HG03378 (cell line): ENCODE measurements at regions not wholly inside any gene's neighbourhood (a gene's known extent, or its start where the extent isn't known, plus 50 kb on each side); places are given as distances from the start of the nearest gene placed in this dataset.

Experiments
- ATAC-seq: cut with Tn5 transposase; IDR thresholded peaks from one replicate; pipeline ENCODE4 v1.9.1; 2021; ENCODE audit warnings: mild to moderate bottlenecking, moderate library complexity; ENCODE audit not compliant: unreplicated experiment

- no peak for ATAC-seq
Measured at GRCh38 chr3:76661527-76662250, 378.2 kb upstream of the ROBO2 start.

- no peak for ATAC-seq
Measured at GRCh38 chr3:76664816-76665215, 375.1 kb upstream of the ROBO2 start.

DNA sequence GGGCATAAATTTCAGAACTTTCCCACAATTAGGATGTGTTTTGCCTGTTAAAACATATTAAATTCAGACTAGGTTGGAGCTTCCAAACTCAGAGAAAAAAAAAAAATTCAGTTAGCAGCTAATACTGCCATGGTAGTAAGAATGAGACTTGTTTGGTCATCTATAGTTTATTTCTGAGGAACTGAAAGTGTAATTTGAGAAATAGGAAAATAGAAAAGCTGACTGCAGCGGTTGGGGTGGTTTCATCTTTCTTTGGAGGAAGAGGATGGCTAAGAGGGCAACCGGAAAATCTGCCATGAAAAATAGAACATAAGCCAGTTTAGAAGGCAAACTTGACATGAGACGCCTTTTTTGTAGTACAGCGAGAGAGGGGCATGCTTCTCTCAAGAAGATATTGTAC lies 371.2 kb upstream of the ROBO2 start:
- ATAC-seq: no peak

- ATAC-seq: no peak
Measured at GRCh38 chr3:76669322-76669721, 370.6 kb upstream of the ROBO2 start.

DNA sequence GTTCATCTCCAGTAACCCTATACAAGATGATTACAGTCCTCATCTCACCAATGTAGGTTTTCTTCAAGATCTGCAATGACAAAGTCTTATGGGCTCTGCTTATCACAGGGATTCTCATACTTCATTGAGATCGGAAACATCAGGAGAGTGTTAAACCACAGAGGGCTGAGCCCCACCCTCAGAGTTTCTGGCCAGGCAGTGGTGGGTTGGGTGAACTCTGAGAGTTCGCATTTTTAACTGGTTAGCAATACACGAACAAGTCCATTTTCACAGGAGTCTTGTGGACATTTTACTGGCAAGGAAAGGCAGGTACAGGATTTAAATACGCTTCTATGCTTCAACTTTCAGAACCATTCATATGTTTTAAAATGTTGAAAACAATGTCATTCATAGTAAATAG lies 366.7 kb upstream of the ROBO2 start:
- ATAC-seq: no peak

DNA sequence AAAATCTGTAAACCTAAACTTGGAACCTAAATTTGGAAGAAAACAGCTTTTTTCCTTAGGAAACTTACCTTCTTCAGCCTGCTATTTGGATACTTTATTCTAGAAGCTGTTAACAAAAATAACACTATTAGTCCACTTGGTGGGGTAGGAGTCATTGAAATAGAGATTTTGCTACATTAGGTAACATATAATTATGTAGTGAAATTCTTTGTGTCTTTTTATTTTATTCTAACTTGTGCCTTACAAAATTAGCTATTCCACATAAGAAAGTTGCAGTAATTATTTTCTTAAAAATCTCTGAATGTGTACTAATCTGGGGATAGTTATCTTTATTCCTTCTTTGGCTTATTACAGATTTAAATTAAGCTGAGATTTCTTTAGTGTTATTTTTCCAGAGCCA lies 360.4 kb upstream of the ROBO2 start:
- no peak for ATAC-seq

DNA sequence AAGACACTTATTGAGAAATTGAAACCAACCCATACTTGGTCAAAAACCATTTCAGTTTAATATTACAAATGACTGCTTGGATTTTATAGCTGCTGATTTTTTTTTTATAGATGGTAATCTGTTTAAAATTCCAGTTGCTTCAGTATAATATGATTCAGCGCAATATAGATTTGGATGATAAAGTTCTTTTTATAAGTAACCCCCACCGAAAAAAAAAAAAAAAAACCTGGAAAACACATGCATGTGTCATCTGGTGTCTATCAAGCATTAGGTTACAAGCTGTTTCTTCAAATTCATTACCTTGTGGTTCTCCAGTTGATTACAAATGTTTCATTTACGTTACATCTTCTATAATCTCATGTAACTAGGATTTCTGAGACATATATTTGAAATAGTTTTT lies 356.6 kb upstream of the ROBO2 start:
- ATAC-seq: no peak

DNA sequence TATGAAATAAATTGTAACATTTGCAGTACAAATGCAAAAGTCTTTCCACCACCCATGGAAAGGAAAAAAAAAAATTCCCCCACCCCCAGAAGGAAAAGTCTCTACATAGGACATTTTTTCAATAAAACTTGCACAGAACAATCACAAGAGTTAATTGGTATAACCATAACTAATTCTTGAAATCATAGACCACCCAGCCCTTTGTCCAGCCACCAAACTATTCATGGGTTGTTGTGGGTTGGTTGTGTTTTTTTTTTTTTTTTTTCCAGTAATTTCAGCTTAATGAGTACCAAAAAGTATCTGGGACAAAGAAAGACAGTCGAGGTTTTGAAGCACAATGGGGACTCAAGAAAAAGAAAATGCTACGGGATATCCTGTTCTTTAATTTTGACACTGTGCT lies 355.0 kb upstream of the ROBO2 start:
- ATAC-seq: no peak

- no peak for ATAC-seq
Measured at GRCh38 chr3:76685858-76686257, 354.0 kb upstream of the ROBO2 start.

DNA sequence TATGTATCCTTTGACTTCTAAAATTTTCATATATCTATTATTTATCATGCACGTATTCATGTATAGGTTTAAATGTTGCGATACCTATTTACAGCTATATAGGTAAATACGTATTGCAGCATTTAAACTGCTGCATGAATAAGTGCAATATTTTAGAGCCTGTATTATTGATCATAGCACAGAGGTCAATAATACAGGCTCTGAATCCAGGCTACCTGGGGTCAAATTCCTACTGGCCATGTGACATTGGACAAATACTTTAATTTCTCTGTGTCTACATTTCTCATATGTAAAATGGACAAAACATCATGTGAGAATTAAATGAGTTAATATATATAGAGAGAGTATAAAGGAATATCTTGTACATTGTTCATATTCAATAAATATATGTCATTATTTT lies 352.9 kb upstream of the ROBO2 start:
- ATAC-seq: no peak

DNA sequence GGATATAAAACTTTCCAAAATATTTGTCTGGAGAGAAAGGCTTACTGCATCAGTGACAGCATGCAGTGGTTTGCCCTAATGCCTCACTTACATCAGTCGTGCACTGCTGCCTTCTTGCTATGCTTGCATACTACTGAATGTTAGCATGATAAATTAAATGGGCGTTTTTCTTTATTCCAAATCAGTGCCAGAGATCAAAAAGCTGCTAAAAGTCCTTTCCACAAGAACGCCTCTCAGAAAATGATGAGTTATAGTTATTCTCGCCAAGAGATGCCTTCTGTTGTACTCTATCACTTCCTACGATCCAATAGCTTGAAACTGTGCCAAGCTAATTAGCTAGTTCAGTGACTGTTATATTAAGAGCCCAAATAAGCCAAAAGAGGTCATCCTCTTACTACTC lies 345.8 kb upstream of the ROBO2 start:
- ATAC-seq: no peak

GRCh38 chr3:76698136-76698706 lies 341.7 kb upstream of the ROBO2 start:
- ATAC-seq: no peak

GRCh38 chr3:76699846-76700245 lies 340.1 kb upstream of the ROBO2 start:
- ATAC-seq: no peak

DNA sequence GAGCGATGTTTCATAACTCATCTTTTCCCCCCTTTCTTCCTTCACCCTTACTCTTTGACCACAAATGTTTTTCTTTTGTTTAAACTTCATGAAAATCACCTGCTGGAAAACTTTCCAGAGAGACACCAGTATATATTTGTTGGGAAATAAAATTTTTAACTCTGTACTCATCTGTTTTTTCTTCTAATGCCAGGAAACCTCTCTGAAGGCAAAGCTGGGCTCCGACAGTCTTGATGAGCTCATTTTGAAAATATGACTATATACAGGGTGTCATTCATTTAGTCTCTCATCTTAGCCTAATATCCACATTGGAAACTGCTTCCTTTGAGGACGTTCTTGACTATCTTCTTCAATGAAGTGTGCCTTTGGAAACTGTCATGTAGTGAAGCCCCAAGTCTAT lies 339.6 kb upstream of the ROBO2 start:
- ATAC-seq: no peak

DNA sequence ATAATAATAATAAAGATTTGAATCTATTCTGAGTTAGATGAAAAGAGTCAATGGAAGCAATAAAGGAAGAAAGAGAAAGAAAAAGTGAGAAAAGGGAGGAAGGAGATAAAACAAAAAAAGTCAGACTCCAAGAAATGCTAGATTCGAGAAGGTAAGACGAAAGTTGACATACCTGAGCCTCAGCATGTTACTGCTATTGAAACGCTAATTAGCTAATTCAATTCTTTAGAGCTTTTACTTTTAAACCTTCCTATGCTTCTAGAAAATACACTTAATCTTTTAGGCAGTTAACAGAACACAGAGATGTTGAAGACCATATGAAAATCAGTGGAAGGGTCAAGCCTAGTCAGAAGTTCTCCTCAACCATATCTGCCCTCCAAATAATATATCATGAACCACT lies 337.2 kb upstream of the ROBO2 start:
- ATAC-seq: no peak

- ATAC-seq: no peak
Measured at GRCh38 chr3:76715426-76715825, 324.5 kb upstream of the ROBO2 start.

DNA sequence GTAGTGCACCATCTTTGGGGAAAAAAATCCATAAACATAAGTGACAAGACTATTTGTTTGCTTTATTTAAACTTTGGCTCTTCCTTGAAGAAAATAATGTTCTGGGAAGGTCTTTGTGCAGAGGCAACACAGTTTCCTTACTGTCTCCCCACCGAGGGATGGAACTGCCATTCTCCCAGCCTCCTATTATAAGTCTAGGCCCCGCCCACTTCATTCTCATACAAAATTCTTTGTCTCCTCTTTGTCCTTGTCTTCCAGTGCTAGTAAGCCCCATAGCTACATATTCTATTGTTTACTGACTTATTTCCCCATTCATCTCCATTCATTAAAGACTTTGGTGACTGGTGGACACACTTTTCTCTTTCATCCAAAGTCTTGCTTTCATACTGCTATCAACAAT lies 316.5 kb upstream of the ROBO2 start:
- no peak for ATAC-seq

GRCh38 chr3:76724075-76724474 lies 315.8 kb upstream of the ROBO2 start:
- no peak for ATAC-seq

DNA sequence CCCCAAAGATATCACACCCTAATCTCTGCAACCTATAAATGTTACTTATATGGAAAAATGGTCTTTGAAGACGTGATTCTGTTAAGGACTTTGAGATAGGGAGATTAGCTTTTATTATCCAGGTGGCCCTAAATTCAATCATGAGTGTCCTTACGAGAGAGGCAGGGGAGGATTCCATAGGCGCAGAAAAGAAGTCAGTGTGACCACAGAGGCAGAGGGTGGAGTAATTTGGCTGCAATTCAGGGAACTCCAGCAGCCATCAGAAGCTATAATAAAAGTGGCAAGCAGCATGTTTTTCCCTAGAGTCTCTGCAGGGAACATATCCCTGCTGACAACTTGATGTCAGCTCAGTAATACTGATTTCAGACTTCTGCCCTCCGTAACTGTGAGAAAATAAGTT lies 315.2 kb upstream of the ROBO2 start:
- no peak for ATAC-seq

GRCh38 chr3:76726034-76726433 lies 313.9 kb upstream of the ROBO2 start:
- ATAC-seq: no peak

DNA sequence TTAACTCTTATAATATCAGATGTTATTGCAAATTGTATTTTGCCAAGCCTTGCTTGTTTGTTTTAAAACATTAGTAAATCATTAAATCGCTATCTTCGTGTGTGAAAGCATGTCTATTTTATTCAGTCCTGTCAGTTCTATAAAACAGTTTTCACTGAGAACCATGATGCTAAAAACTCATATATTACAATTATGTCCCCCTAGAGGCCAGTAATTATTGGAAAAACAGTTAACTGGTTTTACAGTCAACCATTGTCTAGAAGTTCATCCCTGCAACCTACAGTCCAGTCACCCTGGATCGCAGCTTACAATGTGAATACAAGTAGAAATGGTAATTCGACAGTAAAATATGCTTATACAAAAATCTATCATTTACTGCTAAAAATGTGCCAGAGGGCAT lies 311.5 kb upstream of the ROBO2 start:
- ATAC-seq: no peak

- no peak for ATAC-seq
Measured at GRCh38 chr3:76731471-76731870, 308.4 kb upstream of the ROBO2 start.
